K562 (cell line): ENCODE measurements at regions not wholly inside any gene's neighbourhood (a gene's known extent, or its start where the extent isn't known, plus 50 kb on each side); places are given as distances from the start of the nearest gene placed in this dataset.

ENCODE experiments used
- ATAC-seq: fragments of 200-7000 bp; cut with Tn5 transposase; 3 replicates; pipeline ENCODE4 v1.9.1; 2020; ENCODE audit warnings: moderate library complexity
- BruUV-seq: library from RNA; stranded (reverse); fragments of 400-500 nt; replicated peaks from 2 replicates; lab custom pipeline; 2021; lab: Mats Ljungman, UMichigan
- CTCF ChIA-PET: fragments of 300-600 bp; formaldehyde crosslinking; extraction: SDS; loops from one replicate; lab custom pipeline; 2021; ENCODE audit warnings: low intra/inter-chr PET ratio; lab: Yijun Ruan, JAX
- POLR2A ChIA-PET: fragments of 300-600, 350-650 bp; sonication (Branson Sonifier 250); formaldehyde crosslinking; extraction: SDS; loops from one replicate; lab custom pipeline; 2021; ENCODE audit warnings: antibody characterized with exemption, inconsistent platforms; lab: Yijun Ruan, JAX
- DNase-seq, 4 experiments: peaks; one replicate each; pipeline versions ENCODE4 v3.0.0 to v3.0.0-alpha.2; 2011 to 2018; ENCODE audit warnings: low spot score in 3 of 4, mixed read lengths in 3 of 4; ENCODE audit errors: extremely low read depth in 1 of 4
- FAIRE-seq: peaks from 2 replicates; lab custom pipeline; 2011; peaks lifted over from hg19 to GRCh38; lab: Jason Lieb, UNC
- H2AFZ ChIP-seq: 2 replicates; pipeline ENCODE4 v1.6.0; 2011; ENCODE audit warnings: low read depth, low read length, control low read depth, inconsistent platforms
- H3K27ac ChIP-seq: fragments of 200-600 bp; 3 replicates; pipeline ENCODE4 v1.8.0; 2011; ENCODE audit warnings: low read depth, mild to moderate bottlenecking, control low read depth, inconsistent platforms, low read length, moderate library complexity, mixed read lengths; ENCODE audit errors: extremely low read depth
- H3K27me3 ChIP-seq, 2 experiments: fragments of 300-600 bp in 1 of 2; 2 replicates in 1 of 2; 3 replicates in 1 of 2; pipeline versions ENCODE4 v1.6.0 to v1.8.0; 2011; ENCODE audit warnings: inconsistent platforms in 2 of 2, low read length in 2 of 2, mild to moderate bottlenecking in 1 of 2, mixed read lengths in 1 of 2, moderate library complexity in 1 of 2; ENCODE audit not compliant: control insufficient read depth in 2 of 2, insufficient read depth in 2 of 2
- H3K36me3 ChIP-seq: fragments of 300-600 bp; 3 replicates; pipeline ENCODE4 v1.8.0; 2011; ENCODE audit warnings: mild to moderate bottlenecking, low read length, inconsistent platforms; ENCODE audit not compliant: control insufficient read depth, insufficient read depth
- H3K4me1 ChIP-seq, 2 experiments: fragments of 200-600 bp in 1 of 2; replicated peaks in 1 of 2; 2 replicates in 1 of 2; 3 replicates in 1 of 2; pipeline versions ENCODE4 v1.5.1 to v1.8.0; 2011; ENCODE audit warnings: inconsistent platforms in 2 of 2, low read length in 2 of 2, mild to moderate bottlenecking in 1 of 2, mixed read lengths in 1 of 2, moderate library complexity in 1 of 2; ENCODE audit not compliant: control insufficient read depth in 2 of 2, insufficient read depth in 2 of 2
- H3K4me2 ChIP-seq: 2 replicates; pipeline ENCODE4 v1.6.1; 2011; ENCODE audit warnings: low read length, control low read depth, inconsistent platforms, mixed read lengths; ENCODE audit not compliant: insufficient read depth
- H3K4me3 ChIP-seq: fragments of 200-600 bp; sonication (generic), shearing (Covaris generic); 2 replicates; pipeline ENCODE4 v1.5.1; 2016; ENCODE audit warnings: control low read depth, inconsistent platforms
- H3K79me2 ChIP-seq: fragments of 200-600 bp; 3 replicates; pipeline ENCODE4 v1.8.0; 2011; ENCODE audit warnings: low read length, inconsistent platforms; ENCODE audit not compliant: control insufficient read depth, insufficient read depth
- H3K9ac ChIP-seq, 2 experiments: 2 replicates each; pipeline versions ENCODE4 v1.6.0 to v1.6.1; 2011; ENCODE audit warnings: low read depth in 2 of 2, low read length in 2 of 2, control low read depth in 1 of 2, inconsistent platforms in 1 of 2, mild to moderate bottlenecking in 1 of 2, mixed read lengths in 1 of 2; ENCODE audit not compliant: insufficient read depth in 1 of 2
- H3K9me1 ChIP-seq: one replicate; pipeline ENCODE4 v1.6.0; 2011; ENCODE audit warnings: inconsistent platforms, mild to moderate bottlenecking, low read length, moderate library complexity; ENCODE audit not compliant: control insufficient read depth, insufficient read depth
- H3K9me3 ChIP-seq: replicated peaks from 2 replicates; pipeline ENCODE4 v1.5.1; 2011; ENCODE audit warnings: low read depth, low read length, inconsistent platforms; ENCODE audit not compliant: control insufficient read depth, insufficient read depth
- H4K20me1 ChIP-seq: replicated peaks from 2 replicates; pipeline ENCODE4 v1.6.1; 2011; ENCODE audit warnings: low read length, inconsistent platforms, mixed read lengths; ENCODE audit not compliant: control insufficient read depth, insufficient read depth
- DLX4 ChIP-seq: fragments of 250-450 bp; sonication (Bioruptor Pico); IDR thresholded peaks from 2 replicates; pipeline ENCODE4 v1.6.1; 2021; ENCODE audit warnings: mild to moderate bottlenecking
- ESRRA ChIP-seq: fragments of 450-650 bp; IDR thresholded peaks from 2 replicates; pipeline ENCODE4 v1.6.1; 2014; ENCODE audit warnings: low read depth, mild to moderate bottlenecking, moderate library complexity, borderline replicate concordance
- KLF10 ChIP-seq: fragments of 250-450 bp; sonication (Bioruptor Pico); IDR thresholded peaks from 2 replicates; pipeline ENCODE4 v1.6.1; 2021; ENCODE audit warnings: matching md5 sums
- PRDM10 ChIP-seq: fragments of 450-650 bp; IDR thresholded peaks from 2 replicates; pipeline ENCODE4 v1.6.1; 2018; ENCODE audit not compliant: partially characterized antibody
- SOX6 ChIP-seq: fragments of 450-650 bp; IDR thresholded peaks from 2 replicates; pipeline ENCODE4 v1.6.1; 2014; ENCODE audit warnings: mild to moderate bottlenecking
- ZNF12 ChIP-seq: sonication (generic); formaldehyde crosslinking; IDR thresholded peaks from 2 replicates; pipeline ENCODE4 v1.4.0; 2020; ENCODE audit warnings: mild to moderate bottlenecking, missing genetic modification reagents
- ZNF143 ChIP-seq: sonication (generic); formaldehyde crosslinking; IDR thresholded peaks from 2 replicates; pipeline ENCODE4 v1.9.0; 2022; ENCODE audit warnings: mild to moderate bottlenecking, missing genetic modification reagents
- WGBS: fragments of 100-300 bp; shearing (Covaris generic); methylation state at CpG from one replicate; pipeline ENCODE4 v1.1.6; 2016; ENCODE audit warnings: low coverage, mixed read lengths; ENCODE audit not compliant: insufficient coverage; ENCODE audit errors: missing lambda C conversion rate; 5-methylcytosine and 5-hydroxymethylcytosine counted together
- in situ Hi-C: fragments of 300-500 bp; cut with MboI; formaldehyde crosslinking; loops from 4 replicates; pipeline ENCODE4 v1.15.0; 2018; ENCODE audit warnings: inconsistent platforms, mixed read lengths
- intact Hi-C: fragments of 100-400 bp; cut with micrococcal nuclease; formaldehyde crosslinking; loops from 2 replicates; pipeline ENCODE4 v1.14.2; 2022
- TF ChIP-seq, protein P1 (sequence below): fragments of 250-450 bp; sonication (Bioruptor Pico); IDR thresholded peaks from 2 replicates; pipeline ENCODE4 v1.8.0; 2021; ENCODE audit warnings: borderline replicate concordance, mild to moderate bottlenecking, moderate library complexity; ENCODE audit not compliant: poor library complexity, severe bottlenecking

GRCh38 chr16:56029026-56029425, 153.9 kb upstream of the CES5A start (continued):
- TF ChIP-seq KLF10 (CRISPR knock-in tag) (no peak), PRDM10 (no peak), DLX4 (no peak), ESRRA (no peak), SOX6 (no peak)
- TF ChIP-seq, protein P1, sequence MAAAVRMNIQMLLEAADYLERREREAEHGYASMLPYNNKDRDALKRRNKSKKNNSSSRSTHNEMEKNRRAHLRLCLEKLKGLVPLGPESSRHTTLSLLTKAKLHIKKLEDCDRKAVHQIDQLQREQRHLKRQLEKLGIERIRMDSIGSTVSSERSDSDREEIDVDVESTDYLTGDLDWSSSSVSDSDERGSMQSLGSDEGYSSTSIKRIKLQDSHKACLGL (CRISPR knock-in tag) = no peak

DNA sequence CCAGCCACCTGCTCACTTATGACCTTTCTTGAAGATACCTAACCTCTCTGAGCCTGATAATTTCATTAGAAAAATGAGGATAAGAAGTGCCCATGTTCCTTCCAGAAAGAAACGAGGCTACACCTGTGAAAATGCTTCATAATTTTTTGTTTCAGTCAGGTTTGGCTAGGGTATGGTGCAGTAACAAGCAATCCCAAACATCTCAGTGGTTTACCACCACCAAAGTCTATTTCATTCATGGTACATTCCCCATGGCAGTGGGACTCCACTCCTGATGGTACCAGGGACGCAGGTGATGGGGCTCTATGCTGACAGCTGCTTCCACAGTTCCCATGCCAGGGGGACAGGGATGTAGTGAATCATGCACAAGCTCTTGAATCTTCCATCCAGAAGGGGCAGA, 147.6 kb upstream of the CES5A start:
- POLR2A ChIA-PET = no interaction called here
- intact Hi-C loops = no loop called here

More for the DNA sequence above, 147.6 kb upstream of the CES5A start:
- no TSS peak for BruUV-seq
- Histone ChIP-seq H2AFZ (no peak overlapping the region), H3K4me2 (no peak overlapping the region), H3K79me2 (no peaks in the 10 kb centered on the region), H3K4me1 (no peaks in the 10 kb centered on the region), H3K27ac (no peak overlapping the region), H3K36me3 (no peaks in the 10 kb centered on the region), H3K9ac (no peak overlapping the region), H3K27me3 (no peaks in the 10 kb centered on the region; a peak in 1 of 5 replicates), H4K20me1 (no peaks in the 10 kb centered on the region), H3K4me3 (no peak overlapping the region), H3K9me1 (no peaks in the 10 kb centered on the region), H3K9me3 (no peaks in the 10 kb centered on the region)
- FAIRE-seq = no peak
- no peak for ATAC-seq
- CTCF ChIA-PET = no interaction called here
- WGBS = 0% methylated on average over 2 of the region's 2 CpGs
- DNase-seq = no peak
- in situ Hi-C loops = no loop called here
- peak; percentile 89 for TF ChIP-seq ZNF12 (CRISPR knock-in tag)
- no peak for TF ChIP-seq ZNF143
